NCI-H2107 treated with DMSO at 0.1 percent for 48 hours (cell line): ENCODE measurements at regions not wholly inside any gene's neighbourhood (a gene's known extent, or its start where the extent isn't known, plus 50 kb on each side); places are given as distances from the start of the nearest gene placed in this dataset.

ENCODE experiments used
- DNase-seq: peaks from one replicate; lab custom pipeline; 2025; ENCODE audit not compliant: unreplicated experiment; lab: John Stamatoyannopoulos, UW

- DNase-seq: no peak
Measured at GRCh38 chr10:61153771-61154170, 209.8 kb upstream of the RHOBTB1 start.

GRCh38 chr10:61151059-61151458, 207.1 kb upstream of the RHOBTB1 start:
- no peak for DNase-seq

GRCh38 chr10:61148451-61148850, 204.5 kb upstream of the RHOBTB1 start:
- no peak for DNase-seq

DNA sequence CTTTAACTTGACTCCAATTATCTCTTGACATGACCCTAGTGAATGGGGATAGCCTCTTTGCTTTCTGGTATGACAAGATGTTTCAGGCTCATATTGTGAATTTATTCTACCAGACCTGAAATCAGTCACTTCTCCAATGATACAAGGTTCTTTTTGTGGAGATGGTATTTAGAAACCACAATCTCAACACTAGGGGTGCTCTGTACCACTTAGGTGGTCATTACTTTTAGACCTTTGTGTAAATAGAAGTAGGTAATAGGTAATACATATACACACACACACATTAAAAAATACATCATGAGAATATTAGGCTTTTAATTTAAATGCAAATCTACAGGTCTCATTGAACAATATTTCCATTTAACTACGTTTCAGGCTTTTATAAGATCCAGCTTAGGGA, 199.0 kb upstream of the RHOBTB1 start:
- DNase-seq: no peak

- DNase-seq: peak; percentile 0
Measured at GRCh38 chr10:61140765-61141392, 196.9 kb upstream of the RHOBTB1 start.

GRCh38 chr10:61139592-61139953, 195.6 kb upstream of the RHOBTB1 start:
- DNase-seq: no peak

DNA sequence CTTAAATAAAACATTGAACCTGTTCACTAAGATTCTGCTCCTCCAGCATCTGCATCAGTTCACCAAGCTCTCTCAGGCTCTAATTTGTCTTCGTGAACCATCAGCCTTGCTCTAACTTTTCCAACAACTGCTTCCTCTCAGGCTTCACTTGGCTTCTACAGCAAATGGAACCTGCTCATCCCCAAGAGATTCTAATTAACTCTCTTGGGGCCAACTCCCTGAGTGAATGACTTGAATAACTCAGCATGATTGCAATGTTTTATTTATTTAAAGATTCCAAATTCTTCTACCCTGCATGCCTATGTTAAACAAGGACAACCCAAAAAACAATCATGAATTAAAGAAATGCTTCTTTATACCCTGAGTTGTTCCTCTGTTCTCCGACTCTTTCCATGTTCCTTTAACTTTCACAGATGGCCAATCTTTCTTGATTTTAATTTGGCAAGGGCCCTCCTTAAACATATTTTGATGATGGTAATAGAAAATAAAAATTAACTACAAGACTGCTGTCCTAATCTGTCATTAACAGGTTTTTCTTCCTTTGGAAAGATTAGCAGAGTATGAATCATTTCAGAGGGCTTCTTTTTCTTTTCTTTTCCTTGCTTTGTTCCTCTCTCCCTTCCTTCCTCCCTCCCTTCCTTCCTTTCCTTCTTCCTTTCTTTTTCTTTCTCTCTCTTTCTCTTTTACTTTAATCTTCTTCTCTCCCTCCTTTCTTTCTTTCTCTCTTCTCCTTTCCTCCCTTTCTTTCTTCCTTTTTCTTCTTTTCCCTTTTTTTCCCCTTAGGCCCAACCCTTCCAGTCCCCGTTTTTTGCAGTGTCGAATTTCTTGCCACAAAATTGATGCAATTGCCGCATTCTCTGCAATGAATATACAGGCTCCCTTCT, 195.0 kb upstream of the RHOBTB1 start:
- DNase-seq: no peak

DNA sequence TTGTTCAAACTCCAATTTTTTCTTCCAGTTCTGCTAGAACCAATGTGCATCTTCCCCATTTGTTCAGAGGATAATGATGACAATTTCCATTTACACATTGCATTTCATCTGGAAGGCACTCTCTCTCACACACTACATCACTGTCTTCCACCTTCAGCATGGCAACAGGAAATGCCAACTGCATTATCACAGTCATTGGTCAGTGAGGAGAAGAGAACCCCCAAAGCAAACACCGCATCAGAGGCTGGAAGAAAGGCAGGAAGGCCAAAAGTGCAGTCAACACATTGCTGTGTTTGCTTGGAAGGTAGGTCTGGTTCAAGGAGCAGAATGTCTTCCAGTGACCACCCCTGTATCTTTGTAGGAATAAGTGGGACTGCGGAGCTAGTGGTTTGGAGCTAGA, 192.2 kb upstream of the RHOBTB1 start:
- no peak for DNase-seq

DNA sequence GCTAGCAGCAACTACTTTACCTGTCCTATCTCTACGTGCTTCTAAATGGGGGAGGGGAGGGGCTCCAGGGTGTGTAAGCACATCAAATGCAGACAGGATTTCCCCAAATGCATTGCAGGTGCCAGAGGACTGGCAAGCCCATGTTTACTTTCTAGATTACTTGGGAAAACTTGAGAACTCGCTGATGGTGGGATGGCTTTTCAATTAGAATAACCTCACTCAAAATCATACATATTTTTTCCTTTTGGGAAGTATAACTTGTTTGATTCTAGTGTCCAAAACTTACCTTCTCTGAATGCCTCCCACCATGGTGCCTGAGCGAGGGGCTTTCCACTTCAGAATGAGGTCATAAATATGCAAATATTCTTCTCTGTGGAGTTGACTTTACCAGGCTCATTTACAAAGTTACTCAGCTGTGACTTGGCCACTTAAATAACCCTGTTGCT, 191.3 kb upstream of the RHOBTB1 start:
- no peak for DNase-seq

DNA sequence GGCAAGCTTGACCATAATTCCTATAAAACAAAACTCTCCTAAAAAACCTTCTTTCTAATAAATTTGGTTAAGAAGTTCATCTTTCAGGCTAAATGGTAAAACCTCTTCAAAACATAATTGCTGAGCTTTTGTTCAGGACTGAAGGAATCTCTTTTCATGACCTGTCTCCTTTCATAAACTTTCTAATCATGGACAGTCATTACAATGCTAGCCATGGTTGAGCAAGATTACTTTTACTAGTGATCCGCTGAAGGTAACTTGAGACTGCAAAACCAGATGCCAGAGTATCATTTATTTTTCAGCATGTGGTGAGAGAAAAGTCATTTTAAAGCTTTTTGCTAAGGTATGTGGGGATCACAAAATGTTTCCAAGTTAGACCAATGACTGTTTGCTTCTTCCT, 186.4 kb upstream of the RHOBTB1 start:
- no peak for DNase-seq

DNA sequence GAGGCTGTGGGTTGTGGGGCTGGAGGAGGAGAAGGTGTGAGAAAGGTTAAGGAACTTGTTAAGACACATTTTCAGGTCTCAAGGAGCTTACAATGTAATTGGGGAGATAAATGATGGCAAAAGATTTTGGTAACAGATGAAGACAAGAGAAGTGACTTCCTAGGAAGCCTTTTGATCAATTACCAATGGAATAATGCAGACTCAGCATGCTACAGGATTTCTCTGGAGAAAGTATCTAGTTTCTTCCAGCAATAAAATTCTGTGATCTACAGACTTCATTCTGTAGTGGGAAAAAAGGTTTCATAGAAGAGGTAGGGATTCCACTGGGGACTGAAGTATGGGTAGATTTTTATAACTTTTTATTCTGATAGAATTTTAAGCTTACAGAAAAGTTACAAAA, 184.2 kb upstream of the RHOBTB1 start:
- no peak for DNase-seq

DNA sequence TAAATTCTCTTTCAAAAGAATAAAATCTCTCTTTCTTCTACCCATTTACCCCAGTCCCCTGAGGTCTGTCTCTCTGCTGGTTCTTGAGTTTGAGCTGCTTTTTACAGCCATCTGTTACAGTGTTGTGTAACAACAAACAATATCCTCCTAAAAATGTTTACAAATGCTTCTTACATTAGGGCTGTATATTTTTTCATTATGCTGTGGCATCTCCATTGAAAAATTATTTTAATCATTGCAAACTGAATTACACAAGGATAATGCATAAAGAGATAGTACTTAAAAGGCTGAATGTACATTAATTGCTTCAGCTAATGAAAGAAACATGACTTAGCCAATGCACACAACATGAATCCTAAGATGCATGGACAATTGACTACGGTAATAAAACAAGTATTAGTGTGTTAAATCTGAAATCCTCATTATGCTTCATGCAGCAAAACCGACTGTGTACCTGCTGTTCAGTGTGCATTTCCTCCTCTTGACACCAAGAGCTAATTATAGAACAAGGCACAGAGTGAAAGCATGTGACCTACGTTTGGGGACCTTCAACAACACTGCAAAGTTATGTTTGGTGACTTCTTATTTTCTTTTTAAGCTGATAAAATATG, 181.7 kb upstream of the RHOBTB1 start:
- no peak for DNase-seq

DNA sequence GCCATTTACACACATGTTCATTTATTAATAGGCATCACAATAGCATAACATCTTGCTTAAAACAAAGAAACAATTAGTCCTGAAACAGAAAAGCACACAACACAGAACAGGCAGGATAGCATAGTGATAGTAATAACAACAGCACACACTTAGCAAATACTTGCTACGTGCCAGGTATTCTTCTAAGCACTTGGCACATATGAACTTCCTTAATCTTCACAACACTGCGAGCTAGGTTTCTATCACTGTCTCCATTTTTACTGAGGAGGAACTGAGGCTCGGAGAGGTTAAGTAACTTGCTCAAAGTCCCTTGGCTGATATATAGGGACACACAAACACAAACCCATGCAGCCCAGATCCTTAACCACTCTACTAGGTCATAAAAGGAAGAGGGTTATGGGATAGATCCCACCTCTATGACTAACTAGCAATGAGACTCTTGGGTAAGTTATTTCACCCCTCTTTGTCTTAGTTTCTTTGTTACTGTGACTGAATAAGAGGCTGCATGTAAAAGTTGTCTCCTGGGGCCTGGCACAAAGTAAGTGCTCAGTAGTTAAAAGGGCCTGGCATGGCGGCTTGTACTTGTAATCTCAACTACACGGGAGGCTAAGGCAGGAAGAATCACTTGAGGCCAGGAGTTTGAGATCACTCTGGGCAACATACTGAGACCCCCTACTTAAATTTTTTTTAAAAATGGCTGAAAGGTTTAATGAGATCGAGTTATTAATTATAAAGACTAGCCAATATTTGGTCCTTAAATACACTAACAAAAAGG, 181.0 kb upstream of the RHOBTB1 start:
- DNase-seq: no peak

- DNase-seq: no peak
Measured at GRCh38 chr10:61120805-61121204, 176.8 kb upstream of the RHOBTB1 start.

GRCh38 chr10:61119573-61119972, 175.6 kb upstream of the RHOBTB1 start:
- DNase-seq: no peak

- DNase-seq: no peak
Measured at GRCh38 chr10:61115897-61116296, 171.9 kb upstream of the RHOBTB1 start.

- DNase-seq: no peak
Measured at GRCh38 chr10:61112771-61113170, 168.8 kb upstream of the RHOBTB1 start.

- DNase-seq: no peak
Measured at GRCh38 chr10:61110936-61111335, 167.0 kb upstream of the RHOBTB1 start.

DNA sequence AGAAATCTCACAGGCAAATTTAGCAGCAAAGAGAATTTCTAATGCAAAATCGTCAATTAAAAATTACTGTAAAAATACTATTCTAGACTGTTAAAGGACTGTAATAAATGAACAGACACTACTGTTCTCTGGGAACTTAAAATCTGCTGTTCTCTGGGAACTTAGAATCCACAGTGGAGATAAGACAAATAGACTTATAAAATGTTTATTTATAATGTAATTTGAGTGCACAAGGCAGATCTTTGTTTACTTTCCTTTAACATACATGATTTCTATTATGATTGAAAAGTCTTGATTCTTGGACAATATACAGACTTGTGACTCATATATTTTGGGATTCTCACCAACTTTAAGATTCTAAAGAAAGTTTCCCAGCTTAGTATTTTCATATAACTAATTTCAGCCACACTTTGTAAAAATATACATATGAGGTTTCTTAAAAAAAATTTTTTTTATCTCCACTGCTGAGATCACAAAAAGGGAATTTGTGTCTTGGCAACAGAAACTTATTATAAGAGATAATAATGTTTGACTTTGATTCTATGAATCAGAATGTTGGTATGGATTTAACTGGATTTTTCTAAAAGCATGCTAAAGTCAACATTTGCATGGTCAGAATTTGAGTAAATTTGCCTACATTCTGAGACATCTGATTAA, 166.3 kb upstream of the RHOBTB1 start:
- DNase-seq: no peak

GRCh38 chr10:61108915-61109314, 164.9 kb upstream of the RHOBTB1 start:
- DNase-seq: no peak

- no peak for DNase-seq
Measured at GRCh38 chr10:61100887-61101286, 156.9 kb upstream of the RHOBTB1 start.
